Activated T-cell treated with anti-CD3 and anti-CD28 coated beads for 1 hour (primary cell): ENCODE measurements at regions not wholly inside any gene's neighbourhood (a gene's known extent, or its start where the extent isn't known, plus 50 kb on each side); places are given as distances from the start of the nearest gene placed in this dataset.

ENCODE experiments used
- DNase-seq: peaks from one replicate; pipeline ENCODE4 v3.0.0-alpha.2; 2020; ENCODE audit warnings: low read depth

GRCh38 chr2:123002660-123003248 lies 1022.3 kb upstream of the CNTNAP5 start:
- no peak for DNase-seq

DNA sequence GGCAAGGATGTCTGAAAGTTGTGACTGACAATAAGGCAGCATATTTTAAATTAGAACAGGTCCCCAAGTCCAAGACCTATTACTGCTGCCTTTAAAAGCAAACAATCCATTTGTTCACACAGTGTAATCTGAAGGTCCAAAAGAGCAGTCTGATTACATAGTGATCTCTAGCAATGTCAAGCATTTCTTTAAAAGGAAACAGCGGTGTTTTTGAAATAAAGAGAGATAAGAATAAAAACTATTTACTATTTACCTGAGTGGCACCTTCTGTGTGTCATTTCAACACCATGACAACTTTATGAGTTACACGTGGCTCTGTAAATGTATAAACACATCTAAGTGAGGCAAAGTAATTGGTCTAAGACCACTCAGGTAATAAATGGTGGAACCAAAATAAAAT lies 1009.9 kb upstream of the CNTNAP5 start:
- DNase-seq: no peak

DNA sequence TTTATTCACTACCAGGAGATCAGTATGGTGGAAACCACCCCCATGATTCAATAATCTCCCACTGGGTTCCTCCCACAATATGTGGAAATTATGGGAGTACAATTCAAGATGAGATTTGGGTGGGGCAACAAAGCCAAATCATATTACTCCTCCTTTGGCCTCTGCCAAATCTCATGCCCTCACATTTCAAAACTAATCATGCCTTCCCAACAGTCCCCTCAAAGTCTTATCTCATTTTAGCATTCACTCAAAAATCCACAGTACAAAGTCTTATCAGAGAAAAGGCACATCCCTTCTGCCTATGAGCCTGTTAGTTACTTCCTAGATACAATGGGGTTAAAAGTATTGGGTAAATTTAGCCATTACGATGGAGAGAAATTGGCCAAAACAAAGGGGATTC lies 989.5 kb upstream of the CNTNAP5 start:
- no peak for DNase-seq

- DNase-seq: no peak
Measured at GRCh38 chr2:123036300-123036699, 988.8 kb upstream of the CNTNAP5 start.

DNA sequence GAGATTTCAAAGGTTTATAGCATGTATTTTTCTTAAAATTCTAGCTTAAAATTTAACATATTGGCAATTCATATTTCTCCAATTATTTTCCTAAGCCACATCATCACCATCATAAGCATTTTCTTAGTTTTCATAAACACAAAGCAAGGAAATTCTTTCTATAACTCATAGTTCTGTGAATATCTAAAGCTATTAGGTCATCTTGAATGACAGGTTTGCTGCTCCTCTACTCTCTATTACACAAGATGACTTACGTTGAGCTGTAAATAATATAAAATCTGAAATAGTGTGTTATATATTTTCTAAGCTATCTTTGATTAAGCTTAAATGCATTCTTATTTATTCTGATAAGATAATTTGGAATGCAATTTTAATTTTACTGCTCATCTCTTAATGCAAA lies 984.6 kb upstream of the CNTNAP5 start:
- no peak for DNase-seq

DNA sequence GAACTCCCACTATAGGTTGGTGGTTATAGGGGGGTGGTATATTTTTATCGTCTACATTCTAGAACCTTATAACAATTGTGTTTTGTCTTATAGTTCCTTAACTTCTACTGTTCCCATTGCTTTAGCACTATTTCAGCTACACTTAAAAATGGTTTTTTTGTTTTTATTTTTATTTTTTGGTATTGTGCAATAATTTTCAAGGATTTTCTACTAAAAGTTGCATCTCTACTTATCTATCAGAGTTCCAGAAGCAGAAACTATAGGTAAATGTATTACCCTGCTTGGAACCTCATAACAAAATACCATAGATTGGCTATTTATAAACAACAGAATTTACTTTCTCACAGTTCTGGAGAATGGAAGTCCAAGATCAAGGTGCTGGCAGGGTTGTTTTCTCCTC lies 981.6 kb upstream of the CNTNAP5 start:
- no peak for DNase-seq

- DNase-seq: no peak
Measured at GRCh38 chr2:123045713-123046112, 979.4 kb upstream of the CNTNAP5 start.

- DNase-seq: no peak
Measured at GRCh38 chr2:123047186-123047585, 977.9 kb upstream of the CNTNAP5 start.

DNA sequence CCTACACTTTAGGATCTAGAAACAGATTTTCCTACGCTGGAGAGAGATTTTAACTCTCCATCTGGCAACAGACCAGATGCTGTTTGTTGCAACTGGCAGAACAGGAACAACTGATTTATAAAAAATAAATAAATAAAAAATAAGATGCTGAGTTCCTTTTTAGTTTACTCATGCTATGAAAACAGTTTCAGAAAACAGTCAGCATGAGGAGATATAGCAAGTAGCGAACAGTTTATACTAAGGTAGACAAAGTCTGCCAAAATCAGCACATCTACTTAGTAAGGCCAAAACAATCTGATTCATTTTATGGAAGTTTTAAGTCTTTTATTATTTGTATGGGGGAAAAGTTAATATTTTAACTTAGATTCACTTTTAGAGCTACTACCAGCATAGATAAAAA lies 974.0 kb upstream of the CNTNAP5 start:
- DNase-seq: no peak

GRCh38 chr2:123061534-123061933 lies 963.6 kb upstream of the CNTNAP5 start:
- no peak for DNase-seq

- DNase-seq: no peak
Measured at GRCh38 chr2:123073371-123073770, 951.7 kb upstream of the CNTNAP5 start.

DNA sequence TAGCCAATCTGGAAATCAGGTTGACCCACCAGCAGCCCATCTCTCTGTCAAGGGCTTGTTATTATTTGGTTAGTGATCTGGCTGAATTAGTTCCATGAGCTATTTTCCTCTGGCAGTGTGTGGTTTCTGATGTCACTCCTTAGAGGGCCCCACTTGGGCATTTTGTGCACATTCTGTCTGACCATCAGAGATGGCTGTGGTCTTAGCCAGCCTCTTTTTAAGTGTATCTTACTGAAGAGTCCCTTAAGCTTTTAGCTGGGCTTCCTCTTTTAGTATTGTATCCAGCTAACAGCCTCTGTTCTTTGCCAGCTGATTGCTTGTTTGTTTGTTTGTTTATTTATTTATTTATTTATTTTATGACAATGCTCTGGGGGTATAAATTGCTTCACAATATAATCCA lies 951.1 kb upstream of the CNTNAP5 start:
- DNase-seq: no peak

DNA sequence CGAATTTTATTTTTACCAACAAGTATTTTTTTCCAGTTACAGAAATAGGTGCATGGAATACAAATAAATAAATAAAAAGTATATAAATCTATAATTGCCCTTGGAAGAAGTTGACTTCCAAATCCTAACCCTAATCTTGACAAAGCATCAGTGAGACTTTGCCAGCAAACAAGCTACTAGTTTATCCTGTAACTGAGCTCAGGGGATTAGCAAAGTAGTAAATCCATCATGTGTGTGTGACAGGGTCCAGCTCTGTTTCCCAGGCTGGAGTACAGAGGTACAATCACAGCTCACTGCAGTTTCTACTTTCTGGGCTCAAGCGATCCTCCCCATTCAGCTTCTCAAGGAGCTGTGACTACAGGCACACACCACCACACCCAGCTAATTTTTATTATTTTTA lies 948.0 kb upstream of the CNTNAP5 start:
- no peak for DNase-seq

- DNase-seq: no peak
Measured at GRCh38 chr2:123080331-123080730, 944.8 kb upstream of the CNTNAP5 start.

GRCh38 chr2:123085484-123085883 lies 939.6 kb upstream of the CNTNAP5 start:
- DNase-seq: no peak

GRCh38 chr2:123086613-123087385 lies 938.3 kb upstream of the CNTNAP5 start:
- no peak for DNase-seq

DNA sequence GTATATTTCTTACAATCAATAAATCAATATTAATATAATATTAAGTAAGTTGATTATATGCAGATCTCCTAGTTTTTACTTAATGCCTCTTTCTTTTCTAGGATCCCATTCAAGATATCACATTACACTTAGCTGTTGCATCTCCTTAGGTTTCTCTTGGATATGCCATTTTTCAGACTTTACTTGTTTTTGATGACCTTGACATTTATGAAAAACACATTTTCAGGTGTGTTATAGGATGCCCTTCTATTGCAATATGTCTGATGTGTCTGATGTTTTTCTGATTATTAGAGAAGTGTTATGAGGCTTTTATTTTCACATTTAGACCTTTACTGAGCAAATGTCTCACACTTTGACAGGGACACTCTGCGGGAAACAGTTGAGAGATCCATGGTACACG lies 933.6 kb upstream of the CNTNAP5 start:
- DNase-seq: no peak

DNA sequence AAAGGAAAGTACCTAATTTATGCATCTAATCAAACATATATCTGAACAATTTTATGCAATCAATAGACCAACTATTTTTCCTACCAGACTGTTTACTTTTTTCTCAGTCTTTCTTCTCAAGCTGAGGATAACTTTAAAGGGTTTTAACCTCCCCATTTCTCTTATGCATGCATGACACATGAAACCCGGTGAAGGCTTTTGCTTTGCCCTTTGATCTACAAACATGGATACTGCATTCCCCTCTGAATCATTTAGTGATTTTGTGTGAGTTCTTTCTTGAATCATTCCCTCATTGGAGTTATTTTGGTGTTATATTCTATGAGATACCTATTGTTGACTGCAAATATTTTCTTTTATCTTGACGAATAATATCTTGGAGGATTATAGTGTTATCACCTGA lies 931.9 kb upstream of the CNTNAP5 start:
- DNase-seq: no peak

- DNase-seq: no peak
Measured at GRCh38 chr2:123095219-123095835, 929.8 kb upstream of the CNTNAP5 start.

DNA sequence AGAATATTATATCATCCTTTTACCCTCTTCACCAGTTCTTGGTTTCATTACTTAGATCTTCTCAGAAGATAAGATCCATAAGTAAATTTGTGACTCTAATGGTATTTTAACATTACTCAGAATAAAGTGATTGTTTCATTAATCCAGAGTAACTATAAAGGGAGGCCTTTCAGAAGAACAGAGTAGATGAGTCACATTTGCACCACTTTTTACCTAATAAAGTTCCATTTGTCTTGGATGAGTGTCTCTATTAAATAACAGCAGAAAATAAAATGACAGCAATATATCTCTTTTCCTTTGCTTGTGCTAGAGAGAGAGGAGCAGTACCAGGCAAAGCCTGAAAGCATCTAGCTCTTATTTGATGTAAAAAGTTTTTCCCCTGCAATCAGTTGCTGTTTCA lies 926.5 kb upstream of the CNTNAP5 start:
- DNase-seq: no peak

DNA sequence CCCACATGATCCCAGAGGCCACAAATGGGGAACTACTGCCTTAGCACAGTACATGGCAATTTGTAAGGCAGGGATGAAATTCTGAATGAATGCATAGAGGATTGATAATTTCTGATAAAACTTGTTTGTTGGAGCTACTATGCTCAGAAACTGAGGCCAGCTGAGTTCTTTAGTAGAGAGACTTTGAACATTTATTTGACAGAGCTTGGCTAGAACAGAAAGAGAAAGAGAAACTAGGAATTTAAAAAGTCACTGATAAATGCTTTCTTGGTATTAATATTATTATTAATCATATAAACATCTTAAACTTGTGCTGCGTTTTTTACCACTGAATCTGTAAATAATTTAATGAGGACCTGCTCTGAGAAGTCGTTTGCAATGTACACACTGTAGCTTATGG lies 923.7 kb upstream of the CNTNAP5 start:
- DNase-seq: no peak

- DNase-seq: no peak
Measured at GRCh38 chr2:123103902-123104301, 921.2 kb upstream of the CNTNAP5 start.

DNA sequence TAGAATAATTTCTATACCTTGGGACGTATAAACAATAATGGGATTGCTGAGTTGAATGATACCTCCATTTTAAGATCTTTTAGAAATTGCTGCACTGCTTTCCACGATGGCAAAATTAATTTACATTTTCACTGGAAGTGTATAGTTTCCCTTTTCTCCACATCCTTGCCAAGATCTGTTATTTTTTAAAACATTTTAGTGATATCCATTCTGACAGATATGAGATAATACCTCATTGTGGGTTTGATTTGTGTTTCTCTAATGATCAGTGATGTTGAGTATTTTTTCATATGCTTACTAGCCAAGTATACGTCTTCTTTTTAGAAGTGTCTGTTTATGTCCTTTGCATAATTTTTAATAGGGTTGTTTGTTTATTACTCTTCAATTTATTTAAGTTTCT lies 908.5 kb upstream of the CNTNAP5 start:
- DNase-seq: no peak

- no peak for DNase-seq
Measured at GRCh38 chr2:123127236-123127635, 897.9 kb upstream of the CNTNAP5 start.
